Lung (tissue), 11 donors: ENCODE measurements at regions not wholly inside any gene's neighbourhood (a gene's known extent, or its start where the extent isn't known, plus 50 kb on each side); places are given as distances from the start of the nearest gene placed in this dataset.
A peak's percentile ranks its signal among the peaks of the same experiment; 100 is the strongest.

Experiments
- ATAC-seq: fragments of 200-7000 bp; cut with Tn5 transposase; one replicate; pipeline ENCODE4 v1.9.1; 2020; ENCODE audit warnings: moderate number of reproducible peaks; ENCODE audit not compliant: insufficient read depth, low FRiP score
- DNase-seq, 3 donors: peaks; one replicate each; pipeline ENCODE4 v3.0.0-alpha.2; 2013 to 2017
- H3K27ac ChIP-seq, 2 donors: one replicate each; pipeline ENCODE4 v1.5.1; 2013; ENCODE audit warnings: mild to moderate bottlenecking in 2 of 2, moderate library complexity in 2 of 2, control low read depth in 1 of 2, inconsistent platforms in 1 of 2, low read depth in 1 of 2, low read length in 1 of 2
- H3K27me3 ChIP-seq, 3 donors: one replicate each; pipeline ENCODE4 v1.5.1; 2013; ENCODE audit warnings: low read length in 2 of 3; ENCODE audit not compliant: control insufficient read depth in 3 of 3, insufficient read depth in 3 of 3
- H3K36me3 ChIP-seq, 4 donors: one replicate each; pipeline ENCODE4 v1.5.1; 2013; ENCODE audit warnings: low read length in 4 of 4, mild to moderate bottlenecking in 1 of 4, moderate library complexity in 1 of 4; ENCODE audit not compliant: control insufficient read depth in 4 of 4, insufficient read depth in 4 of 4
- H3K4me1 ChIP-seq, 5 donors: one replicate each; pipeline ENCODE4 v1.5.1; 2013; ENCODE audit warnings: low read length in 5 of 5, mild to moderate bottlenecking in 2 of 5, moderate library complexity in 1 of 5; ENCODE audit not compliant: control insufficient read depth in 5 of 5, insufficient read depth in 5 of 5
- H3K4me3 ChIP-seq: one replicate; pipeline ENCODE4 v1.5.1; 2013; ENCODE audit warnings: mild to moderate bottlenecking, control low read depth, moderate library complexity
- H3K9ac ChIP-seq, 2 donors: one replicate each; pipeline ENCODE4 v1.5.1; 2013; ENCODE audit warnings: low read length in 2 of 2, control low read depth in 1 of 2; ENCODE audit not compliant: insufficient read depth in 1 of 2
- H3K9me3 ChIP-seq, 4 donors: one replicate each; pipeline ENCODE4 v1.5.1; 2013; ENCODE audit warnings: low read length in 3 of 4, mild to moderate bottlenecking in 1 of 4, moderate library complexity in 1 of 4; ENCODE audit not compliant: control insufficient read depth in 4 of 4, insufficient read depth in 3 of 4
- WGBS, 2 donors: extraction: QIAGEN DNeasy Blood & Tissue Kit; methylation state at CpG; one replicate each; pipeline ENCODE4 v1.1.7; 2013; 5-methylcytosine and 5-hydroxymethylcytosine counted together
- TF ChIP-seq, protein P1 (sequence below): IDR thresholded peaks from 2 replicates; pipeline ENCODE4 v1.5.1; 2012; ENCODE audit warnings: mild to moderate bottlenecking; ENCODE audit errors: control extremely low read depth, extremely low read depth
- donor health status: control.
- donor health status: control.
- donor health status: Bipolar disorder and iron deficiency.
- donor health status: healthy.
- donor health status: DM: yes; HTN: yes; CAD: no.

DNA sequence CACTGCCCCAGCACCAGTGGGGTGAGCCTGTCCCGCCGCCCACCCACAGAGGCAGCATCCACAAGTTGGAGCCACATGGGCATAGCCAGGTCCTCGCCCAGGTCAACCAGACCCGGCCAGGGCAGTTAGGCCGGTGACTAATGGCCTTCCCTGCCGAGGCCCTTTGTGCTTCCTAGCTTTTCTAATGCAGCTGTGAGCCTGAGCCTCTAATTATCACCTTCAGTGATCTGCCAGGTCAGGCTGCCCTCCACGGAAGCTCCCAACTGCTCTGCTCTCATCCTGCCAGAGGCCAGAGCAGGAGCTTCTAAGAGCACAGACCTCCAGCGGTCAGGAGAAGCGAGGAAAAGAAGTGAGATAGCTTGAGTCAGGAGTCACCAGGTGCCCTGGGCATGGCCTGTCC lies 87.1 kb upstream of the PPP1R26 start:
- Histone ChIP-seq H3K9me3 (peaks cover 0 to 11% (median 3%) of the 10 kb centered on the region in 4 donors), H3K27me3 (no peaks in the 10 kb centered on the region), H3K36me3 (no peaks in the 10 kb centered on the region), H3K27ac (no peak overlapping the region), H3K4me1 (peaks cover 0 to 4% (median 0%) of the 10 kb centered on the region in 5 donors), H3K9ac (no peak overlapping the region), H3K4me3 (no peak overlapping the region)
- no peak for DNase-seq
- 54 to 55% methylated on average over 9 of the region's 9 CpGs for WGBS, 2 donors
- no peak for ATAC-seq
- TF ChIP-seq, protein P1, sequence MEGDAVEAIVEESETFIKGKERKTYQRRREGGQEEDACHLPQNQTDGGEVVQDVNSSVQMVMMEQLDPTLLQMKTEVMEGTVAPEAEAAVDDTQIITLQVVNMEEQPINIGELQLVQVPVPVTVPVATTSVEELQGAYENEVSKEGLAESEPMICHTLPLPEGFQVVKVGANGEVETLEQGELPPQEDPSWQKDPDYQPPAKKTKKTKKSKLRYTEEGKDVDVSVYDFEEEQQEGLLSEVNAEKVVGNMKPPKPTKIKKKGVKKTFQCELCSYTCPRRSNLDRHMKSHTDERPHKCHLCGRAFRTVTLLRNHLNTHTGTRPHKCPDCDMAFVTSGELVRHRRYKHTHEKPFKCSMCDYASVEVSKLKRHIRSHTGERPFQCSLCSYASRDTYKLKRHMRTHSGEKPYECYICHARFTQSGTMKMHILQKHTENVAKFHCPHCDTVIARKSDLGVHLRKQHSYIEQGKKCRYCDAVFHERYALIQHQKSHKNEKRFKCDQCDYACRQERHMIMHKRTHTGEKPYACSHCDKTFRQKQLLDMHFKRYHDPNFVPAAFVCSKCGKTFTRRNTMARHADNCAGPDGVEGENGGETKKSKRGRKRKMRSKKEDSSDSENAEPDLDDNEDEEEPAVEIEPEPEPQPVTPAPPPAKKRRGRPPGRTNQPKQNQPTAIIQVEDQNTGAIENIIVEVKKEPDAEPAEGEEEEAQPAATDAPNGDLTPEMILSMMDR = no peak

DNA sequence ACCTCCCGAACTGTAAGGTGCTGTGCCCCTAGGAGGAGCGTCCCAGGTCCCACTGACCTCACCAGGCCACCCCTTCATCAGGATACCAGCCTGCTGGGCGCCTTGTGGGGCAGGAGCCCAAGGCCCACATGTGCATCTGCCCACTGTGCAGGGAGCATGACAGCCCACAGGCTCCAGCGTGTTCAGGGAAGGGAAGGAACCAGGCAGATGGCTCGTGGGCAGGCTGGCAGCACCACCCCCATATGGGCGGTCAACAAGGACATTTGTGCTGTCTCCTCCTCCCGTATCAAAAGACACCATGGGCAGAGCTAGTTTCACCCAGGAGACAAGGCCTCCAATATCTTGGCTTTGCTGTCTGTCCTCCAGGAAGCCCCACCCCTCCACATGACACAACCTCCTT lies 85.5 kb upstream of the PPP1R26 start:
- H3K4me3 ChIP-seq = no peak overlapping the region
- H3K4me1 ChIP-seq = peaks cover 0 to 4% (median 0%) of the 10 kb centered on the region in 5 donors
- WGBS, 2 donors = 81 to 83% methylated on average over 7 of the region's 7 CpGs
- TF ChIP-seq, protein P1 = no peak
- H3K36me3 ChIP-seq = no peaks in the 10 kb centered on the region
- no peak for DNase-seq
- H3K27ac ChIP-seq = no peak overlapping the region
- peaks cover 0 to 11% (median 3%) of the 10 kb centered on the region in 4 donors for H3K9me3 ChIP-seq
- no peak overlapping the region for H3K9ac ChIP-seq
- no peak for ATAC-seq
- H3K27me3 ChIP-seq = no peaks in the 10 kb centered on the region

DNA sequence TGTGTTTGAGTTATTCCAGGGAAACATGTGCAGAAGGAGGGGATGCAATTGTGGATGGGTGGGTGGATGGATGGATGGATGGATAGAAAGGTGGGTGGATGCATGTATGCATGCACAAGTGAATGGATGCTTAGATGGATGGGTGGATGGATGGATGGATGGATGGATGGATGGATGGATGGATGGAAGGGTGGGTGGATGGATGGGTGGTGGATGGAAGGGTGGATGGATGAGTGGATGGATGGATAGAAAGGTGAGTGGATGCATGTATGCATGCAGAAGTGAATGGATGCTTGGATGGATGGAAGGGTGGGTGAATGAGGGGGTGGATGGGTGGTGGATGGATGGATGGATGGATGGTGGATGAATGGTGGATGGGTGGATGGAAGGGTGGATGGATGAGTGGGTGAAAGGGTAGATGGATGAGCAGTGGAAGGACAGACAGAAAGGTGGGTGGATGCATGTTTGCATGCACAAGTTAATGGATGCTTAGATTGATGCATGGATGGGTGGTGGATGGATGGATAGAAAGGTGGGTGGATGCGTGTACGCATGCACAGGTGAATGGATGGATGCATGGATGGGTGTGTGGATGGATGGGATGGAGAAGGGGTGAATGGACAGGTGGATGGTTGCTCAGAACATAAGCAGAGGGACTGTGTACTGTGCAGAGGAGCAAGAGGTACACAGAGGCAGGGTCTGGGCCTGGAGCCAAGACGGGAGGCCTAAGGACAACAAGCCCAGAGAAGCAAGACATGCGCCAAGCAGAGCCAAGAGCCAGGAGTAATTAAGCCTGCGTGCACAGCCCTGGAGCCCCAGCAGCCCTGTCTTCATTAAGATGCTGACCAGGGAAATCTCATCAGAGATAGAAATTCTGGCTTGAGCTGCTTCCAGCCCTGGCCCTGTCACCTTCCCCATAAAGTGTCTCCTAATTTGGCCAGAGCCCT lies 84.6 kb upstream of the PPP1R26 start:
- 88 to 92% methylated on average over 5 of the region's 5 CpGs for WGBS, 2 donors
- Histone ChIP-seq H3K27me3 (no peaks in the 10 kb centered on the region), H3K4me1 (no peaks in the 10 kb centered on the region), H3K36me3 (no peaks in the 10 kb centered on the region), H3K9ac (no peak overlapping the region), H3K4me3 (no peak overlapping the region), H3K9me3 (peaks cover 0 to 11% (median 3%) of the 10 kb centered on the region in 4 donors), H3K27ac (no peak overlapping the region)
- TF ChIP-seq, protein P1 = no peak
- ATAC-seq = no peak
- DNase-seq = peak; percentile 50 to 75 (median 61)
